NOMO-1 (cell line): ENCODE measurements at regions not wholly inside any gene's neighbourhood (a gene's known extent, or its start where the extent isn't known, plus 50 kb on each side); places are given as distances from the start of the nearest gene placed in this dataset.

Source experiments
- DNase-seq, 2 experiments: peaks; one replicate each; lab custom pipeline; 2025; ENCODE audit not compliant: unreplicated experiment in 2 of 2; lab: John Stamatoyannopoulos, UW

DNA sequence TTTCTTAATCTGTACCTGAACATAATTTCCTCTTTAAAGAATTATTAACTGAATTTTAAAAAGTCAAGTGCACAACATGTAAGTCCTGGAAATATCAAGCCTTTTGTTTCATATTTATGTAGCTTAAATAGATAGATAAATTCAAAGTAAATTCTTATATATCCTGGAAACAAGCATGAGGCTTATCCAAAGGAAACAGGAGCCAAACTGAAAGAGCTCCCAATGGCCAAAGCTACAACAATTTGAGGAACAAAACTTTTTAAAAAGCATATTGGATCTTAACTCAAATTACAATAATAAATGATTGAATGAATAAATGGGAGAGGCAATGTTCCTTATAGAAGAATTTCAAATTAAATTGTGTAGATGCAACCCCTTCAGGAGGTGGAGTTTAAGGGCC lies 679.1 kb downstream of the METTL4 start:
- DNase-seq, result no peak

DNA sequence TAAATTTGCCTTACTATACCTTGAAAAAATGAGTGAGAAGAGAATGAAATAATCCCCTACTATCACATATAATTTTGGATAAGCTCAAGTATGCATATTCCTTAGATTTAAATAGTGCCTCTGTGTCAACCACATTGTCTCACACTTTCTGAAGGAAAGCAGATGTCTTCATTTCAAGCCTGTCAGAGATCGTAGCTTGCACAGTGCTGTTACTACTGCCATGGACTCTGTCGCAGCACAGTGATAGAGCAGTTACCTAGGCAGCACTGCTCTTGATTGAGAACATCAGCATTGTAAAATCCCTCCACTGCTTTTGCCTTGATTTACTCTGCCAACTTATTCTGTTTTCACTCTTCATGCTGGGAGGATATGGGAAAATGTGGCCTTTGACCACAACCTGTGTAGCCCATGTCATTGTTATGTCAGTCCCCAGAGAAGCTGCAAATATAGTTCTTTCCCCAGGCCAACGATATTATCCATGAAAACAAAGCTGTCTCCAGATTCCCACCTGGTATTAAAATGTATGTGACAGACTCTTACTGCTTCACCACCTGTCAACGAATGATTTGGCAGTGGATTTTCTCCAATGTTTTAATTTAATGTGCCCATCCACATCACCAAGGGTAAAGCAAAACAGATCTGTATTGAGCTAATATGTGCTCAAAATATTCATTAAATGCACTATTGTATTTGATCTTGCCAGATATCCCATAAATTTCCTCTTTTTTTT lies 675.7 kb downstream of the METTL4 start:
- DNase-seq, result no peak

- DNase-seq, result no peak
These were observed 664.9 kb downstream of the METTL4 start for GRCh38 chr18:1906421-1906820.

- DNase-seq, result no peak
These were observed 663.7 kb downstream of the METTL4 start for GRCh38 chr18:1907470-1908206.

- DNase-seq, result no peak
These were observed 656.8 kb downstream of the METTL4 start for GRCh38 chr18:1914489-1914888.

GRCh38 chr18:1916869-1917523 lies 654.3 kb downstream of the METTL4 start:
- no peak for DNase-seq

DNA sequence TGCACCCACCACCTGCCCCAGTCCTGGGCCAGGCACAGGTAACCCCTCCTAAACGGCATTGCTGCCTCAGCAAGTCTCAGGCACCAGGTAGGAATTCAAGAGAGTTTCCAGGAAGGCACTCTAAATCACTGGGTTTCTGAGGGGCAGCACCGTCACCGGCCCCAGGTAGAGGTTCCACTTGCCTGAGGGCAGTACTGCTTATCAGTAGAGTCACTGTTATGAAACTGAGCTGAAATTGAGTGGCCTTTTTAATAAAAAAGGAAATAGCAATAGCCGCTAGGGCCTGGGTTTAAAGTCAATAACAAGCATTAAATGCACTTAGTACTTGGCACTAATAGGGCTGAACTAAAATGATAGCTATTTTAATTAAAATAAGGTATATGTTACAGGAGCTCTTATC lies 653.7 kb downstream of the METTL4 start:
- no peak for DNase-seq

DNA sequence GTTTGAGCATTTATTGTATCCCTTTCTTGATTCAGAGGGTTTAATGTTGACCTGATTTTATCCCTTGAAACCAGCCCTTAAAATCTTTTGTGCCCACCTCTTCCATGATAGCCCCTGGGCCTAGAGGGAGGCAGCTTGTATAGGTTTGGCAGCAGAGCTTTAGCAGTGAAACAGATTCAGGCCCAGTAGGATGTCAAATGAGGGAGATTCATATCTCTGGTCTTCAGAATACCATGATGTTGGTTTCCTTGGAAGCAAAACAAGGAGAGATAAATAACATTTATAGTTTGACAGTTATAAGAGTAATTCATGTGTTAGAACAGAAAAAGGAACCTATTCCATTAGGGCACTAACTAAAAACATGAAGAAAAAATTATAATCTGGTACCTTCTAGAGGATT lies 649.2 kb downstream of the METTL4 start:
- DNase-seq, result no peak

- DNase-seq, result no peak
These were observed 642.6 kb downstream of the METTL4 start for GRCh38 chr18:1928711-1929110.

GRCh38 chr18:1929720-1930119 lies 641.6 kb downstream of the METTL4 start:
- no peak for DNase-seq

DNA sequence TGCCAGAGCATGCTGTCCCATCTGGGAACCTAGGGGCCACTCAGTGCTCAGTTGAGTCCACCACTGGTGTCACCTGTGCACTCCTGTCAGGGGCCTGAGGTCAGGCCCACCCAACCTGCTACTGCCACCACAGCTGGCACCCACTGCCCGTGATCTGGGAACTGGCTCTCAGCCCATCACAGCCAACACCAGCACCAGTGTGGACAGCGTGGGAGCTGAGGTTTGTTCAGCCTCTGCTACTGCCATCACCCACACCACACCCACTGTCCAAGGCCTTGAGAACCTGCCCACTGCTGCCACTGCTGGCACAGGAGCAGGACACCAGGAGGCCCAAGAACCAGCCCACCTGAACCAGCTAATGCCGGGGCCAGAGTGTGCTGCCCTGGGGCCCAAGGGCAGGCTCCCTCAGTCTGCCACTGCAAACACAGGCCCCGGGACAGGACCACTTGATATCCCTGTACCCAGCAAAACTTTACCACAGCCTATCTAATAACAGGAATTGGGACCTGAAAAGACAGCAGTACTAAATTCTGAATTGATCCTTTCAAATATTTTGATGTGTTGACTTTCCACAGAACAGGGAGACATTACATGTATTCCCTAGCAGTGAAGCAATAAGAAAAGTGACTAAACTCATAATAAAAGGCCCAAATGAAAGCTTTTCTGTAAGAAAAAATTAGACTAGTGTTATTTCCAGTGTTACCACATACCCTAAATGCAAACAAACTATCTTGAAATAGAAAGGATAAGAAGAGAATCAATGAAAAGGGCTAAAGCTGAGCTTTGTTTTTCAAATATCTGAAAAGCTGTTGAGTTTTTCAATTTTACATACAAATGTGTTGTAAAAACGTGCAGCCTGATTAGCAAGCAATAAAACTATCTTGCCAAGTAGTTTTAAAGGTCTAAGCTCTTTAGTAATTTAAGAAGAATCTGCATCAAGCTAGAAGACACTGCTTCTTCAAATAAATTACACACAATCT lies 640.7 kb downstream of the METTL4 start:
- DNase-seq, result no peak

- no peak for DNase-seq
These were observed 618.8 kb downstream of the METTL4 start for GRCh38 chr18:1952486-1952885.

GRCh38 chr18:1954583-1955312 lies 616.6 kb downstream of the METTL4 start:
- no peak for DNase-seq

- DNase-seq, result no peak
These were observed 612.5 kb downstream of the METTL4 start for GRCh38 chr18:1958798-1959197.

DNA sequence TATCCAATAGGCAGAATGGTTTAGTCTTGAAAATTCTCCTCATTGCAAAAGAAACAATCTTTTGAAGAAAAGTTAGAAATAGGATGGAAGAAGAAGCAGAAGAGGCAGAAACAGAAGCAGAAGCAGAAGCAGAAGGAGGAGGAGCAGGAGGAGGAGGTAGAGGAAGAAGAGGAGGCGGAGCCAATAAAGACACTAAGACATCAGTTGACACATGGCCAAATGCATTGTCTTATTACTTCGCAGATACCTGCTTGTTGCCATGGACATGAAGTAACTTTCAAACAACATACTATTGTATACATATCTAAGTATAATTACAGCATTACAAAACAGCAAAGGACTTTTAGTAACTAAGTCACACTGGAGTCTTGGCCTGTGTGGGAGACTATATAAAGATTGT lies 606.3 kb downstream of the METTL4 start:
- DNase-seq, result no peak

DNA sequence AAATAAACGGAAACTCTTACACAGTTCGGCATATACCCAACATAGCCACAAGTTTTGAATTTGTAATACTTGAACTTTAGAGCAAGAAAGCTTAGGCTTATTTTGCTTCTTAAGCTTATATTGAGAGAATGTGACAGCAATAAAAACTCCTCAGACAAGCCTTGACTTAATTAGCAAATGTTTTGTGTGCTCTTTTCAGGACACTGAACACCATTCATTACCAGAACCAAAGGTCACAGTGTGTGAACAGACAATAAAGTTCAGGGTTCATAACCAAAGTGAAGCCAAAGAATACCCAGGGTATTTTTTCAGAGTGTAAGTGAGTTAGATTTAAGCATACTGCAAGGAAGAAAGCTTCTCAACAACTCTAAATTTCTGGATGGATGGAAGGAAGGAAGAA lies 605.8 kb downstream of the METTL4 start:
- no peak for DNase-seq

- no peak for DNase-seq
These were observed 602.4 kb downstream of the METTL4 start for GRCh38 chr18:1968801-1969498.

GRCh38 chr18:1976484-1976883 lies 594.8 kb downstream of the METTL4 start:
- DNase-seq, result no peak

DNA sequence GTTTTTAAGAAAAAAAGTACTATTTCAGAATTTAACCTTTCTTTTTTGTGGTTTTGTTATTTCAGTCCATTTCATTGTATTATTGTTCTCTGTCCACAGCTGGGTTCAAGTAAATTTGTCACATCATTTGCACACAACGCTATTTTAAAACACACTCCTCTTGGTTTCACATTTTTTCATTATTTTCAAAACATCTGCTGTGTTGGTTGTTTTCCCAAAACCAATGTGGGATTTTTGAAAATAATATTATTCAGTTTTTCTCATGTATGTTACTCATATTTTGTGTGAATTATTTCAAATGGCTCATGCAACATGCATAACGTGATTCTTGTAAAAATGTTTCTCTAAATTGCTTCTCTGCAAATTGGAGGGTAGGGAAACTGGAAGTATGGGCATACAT lies 589.2 kb downstream of the METTL4 start:
- no peak for DNase-seq
